DMS53 (cell line): ENCODE measurements at regions not wholly inside any gene's neighbourhood (a gene's known extent, or its start where the extent isn't known, plus 50 kb on each side); places are given as distances from the start of the nearest gene placed in this dataset.

ENCODE experiments used
- DNase-seq: peaks from one replicate; lab custom pipeline; 2025; lab: John Stamatoyannopoulos, UW

DNA sequence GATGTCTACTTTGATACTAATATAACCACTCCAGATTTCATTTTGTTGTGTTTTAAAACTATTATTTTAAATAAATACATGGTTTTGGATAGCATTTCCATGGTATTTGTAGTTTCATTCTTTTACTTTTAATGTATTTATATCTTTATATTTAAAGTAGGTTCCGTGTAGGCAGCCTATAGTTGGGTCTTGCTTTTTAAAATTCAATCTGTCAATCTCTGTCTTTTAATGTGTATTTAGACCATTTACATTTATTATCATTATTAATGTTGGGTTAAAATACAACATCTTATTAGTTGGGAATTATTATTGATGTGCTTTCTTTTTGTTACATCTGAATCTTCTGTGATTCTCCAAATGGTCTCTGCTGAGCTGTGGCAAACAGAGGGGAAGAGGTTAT lies 412.1 kb downstream of the NPIPA7 start:
- DNase-seq, result no peak

DNA sequence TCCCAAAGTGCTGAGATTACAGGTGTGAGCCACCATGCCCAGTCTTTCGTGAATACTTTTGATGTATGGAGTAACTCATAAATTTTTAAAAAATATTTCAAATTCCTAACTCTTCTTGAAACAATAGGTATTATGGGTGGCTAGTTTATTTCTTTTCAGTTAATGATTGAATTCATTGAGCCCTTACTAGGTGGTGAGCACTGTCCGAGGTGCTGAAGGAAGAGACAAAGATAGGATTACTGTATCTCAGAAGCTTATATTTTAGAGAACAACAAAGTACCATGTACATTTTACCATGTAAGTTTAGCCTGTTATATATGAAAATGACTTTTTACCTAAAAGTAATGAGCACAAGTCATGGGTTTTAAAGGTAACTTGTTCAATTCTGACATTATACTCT lies 418.3 kb downstream of the NPIPA7 start:
- DNase-seq, result no peak

DNA sequence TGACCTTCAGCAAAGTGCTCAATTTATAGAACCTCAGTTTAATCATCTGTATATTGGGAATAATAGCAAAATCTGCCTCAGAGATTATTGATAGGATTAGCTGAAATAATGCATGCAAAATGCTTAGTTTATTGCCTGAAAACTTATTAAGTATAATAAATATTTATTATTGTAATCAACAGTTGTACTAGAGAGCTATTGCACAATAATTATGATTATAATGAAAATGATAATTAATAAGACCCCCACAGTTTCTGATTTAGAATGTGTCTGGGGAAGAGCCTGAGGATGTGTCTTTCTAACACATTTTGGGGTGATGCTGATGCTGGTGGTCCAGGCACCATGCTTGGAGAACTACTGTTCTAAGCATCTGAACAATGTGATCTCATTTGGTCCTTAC lies 419.6 kb downstream of the NPIPA7 start:
- DNase-seq, result no peak

DNA sequence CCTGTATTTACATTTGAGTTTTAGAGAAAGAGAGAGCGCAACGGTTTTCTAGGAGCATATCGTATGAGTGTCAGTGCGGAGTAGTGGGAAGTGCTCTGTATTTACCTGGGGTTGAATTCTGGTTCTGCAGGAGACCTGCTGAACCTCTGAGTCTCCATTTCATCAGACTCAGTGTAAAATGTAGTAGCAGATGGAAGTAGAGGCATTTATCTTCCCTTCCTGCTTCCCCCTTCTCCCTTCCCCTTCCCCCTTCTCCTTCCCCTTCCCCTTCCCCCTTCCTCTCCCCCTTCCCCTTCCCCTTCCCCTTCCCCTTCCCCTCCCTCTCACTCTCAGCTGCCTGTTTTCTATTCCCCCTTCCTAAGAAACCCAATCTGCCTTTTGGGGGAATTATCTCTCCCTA lies 426.9 kb downstream of the NPIPA7 start:
- DNase-seq, result no peak

DNA sequence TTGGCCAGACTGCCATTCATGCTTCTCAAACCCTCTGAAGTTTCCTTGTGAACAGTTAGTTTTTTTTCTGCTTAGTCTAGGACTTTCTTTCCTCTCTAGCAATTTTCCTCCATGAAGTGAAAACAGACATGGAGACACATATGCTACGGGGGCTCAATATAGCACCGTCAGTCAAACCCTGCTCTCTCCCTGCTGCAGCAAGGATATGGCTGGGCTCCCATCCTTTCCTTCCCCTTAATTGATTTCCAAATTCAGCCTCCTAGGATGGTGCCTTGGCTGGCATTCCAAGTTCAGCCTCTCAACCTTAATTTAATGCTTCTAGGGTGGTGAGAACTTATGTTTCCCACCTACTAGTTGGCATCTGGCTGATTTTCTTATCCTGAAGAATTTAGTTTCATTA lies 436.7 kb downstream of the NPIPA7 start:
- DNase-seq, result no peak

DNA sequence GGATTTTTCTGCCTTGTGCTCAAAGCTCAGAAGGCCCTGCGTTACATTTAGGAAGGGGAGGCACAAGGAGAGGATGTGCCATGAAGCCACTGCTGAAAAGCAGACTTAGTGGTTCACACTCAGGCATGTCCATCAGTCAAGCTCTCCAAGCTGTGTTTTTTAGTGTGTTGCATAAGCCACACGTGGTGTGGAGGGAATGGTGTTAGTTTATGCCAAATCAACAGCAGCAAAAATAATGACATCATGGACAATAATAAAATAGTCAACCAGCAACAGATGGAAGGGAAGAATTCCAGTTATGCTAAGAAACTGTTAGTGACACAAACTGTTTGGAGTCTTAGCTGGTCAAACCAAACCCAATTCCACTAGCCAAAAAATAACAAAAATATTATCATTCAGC lies 438.3 kb downstream of the NPIPA7 start:
- no peak for DNase-seq

DNA sequence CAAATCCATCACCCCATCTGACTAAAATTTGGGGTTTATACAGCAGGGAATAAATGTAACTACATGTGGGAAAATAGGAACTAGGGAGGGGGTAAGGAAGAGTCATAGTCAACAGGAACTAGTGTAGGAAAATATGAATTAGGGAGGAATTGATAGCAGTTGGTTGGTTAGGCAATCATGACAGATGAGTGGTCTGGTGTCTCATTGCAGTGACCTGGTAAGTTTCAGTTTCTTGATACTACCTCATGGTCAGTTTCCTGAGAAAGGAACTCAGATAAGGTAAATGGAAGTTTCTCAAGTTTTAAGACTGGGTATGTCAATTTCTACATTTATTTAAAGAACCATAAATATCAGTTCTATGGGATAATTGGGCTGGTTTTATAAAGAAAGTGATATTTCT lies 442.3 kb downstream of the NPIPA7 start:
- DNase-seq, result no peak

DNA sequence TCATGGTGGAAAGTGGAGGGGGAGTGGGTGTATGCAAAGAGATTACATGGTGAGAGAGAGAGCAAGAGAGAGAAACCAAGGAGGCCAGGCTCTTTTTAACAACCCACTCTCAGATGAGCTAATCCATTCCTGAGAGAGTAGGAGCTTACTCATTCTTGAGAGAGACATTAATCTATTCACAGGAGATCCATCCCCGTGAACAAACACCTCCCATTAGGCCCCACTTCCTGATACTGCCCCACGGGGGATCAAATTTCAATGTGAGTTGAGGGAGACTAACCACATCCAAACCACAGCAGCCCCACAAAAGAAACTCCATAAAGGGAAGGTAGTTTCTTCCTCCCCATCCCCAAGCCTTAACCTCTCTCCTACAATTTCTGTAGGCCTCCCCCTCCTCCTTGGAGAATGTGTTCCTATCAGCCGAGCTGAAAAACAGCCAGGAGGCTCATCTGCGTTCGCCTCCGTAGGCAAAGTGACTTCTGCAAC lies 450.0 kb downstream of the NPIPA7 start:
- no peak for DNase-seq

DNA sequence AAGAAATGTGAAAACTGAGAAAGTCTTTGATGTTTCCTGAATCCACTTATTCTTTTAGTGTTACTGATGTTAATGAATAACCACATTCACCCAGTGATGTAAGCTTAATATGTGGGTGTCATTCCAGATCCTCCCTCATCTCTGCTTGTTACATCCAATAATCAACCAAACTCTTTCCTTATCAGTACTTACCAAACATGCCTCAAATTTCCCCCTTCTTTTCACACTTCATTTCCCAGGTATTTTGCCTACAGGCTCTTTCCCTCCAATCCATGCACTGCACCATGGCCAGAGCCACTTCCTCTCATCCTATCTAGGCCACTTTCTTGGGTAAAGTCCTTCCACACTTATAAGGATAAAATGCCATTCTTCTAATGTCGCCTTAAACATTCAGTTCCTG lies 451.5 kb downstream of the NPIPA7 start:
- DNase-seq, result no peak

DNA sequence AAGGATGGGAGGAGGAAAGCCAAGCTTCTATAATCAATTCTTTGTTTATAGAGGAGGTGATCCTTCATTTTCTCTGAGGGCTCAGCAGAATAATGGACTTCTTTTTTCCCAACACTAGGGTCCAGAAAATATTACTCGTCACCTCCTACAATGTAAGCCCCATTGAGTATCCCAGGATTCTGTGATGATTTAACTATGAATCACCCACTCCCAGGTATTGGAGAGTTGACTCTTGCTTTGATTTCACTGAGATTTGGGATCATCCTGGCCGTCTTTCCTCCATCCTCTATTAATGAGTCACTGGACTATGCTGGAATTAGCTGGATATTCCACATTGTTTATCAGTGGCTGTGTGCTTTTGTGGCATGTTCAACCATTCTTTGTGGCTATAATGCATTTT lies 452.0 kb downstream of the NPIPA7 start:
- no peak for DNase-seq

DNA sequence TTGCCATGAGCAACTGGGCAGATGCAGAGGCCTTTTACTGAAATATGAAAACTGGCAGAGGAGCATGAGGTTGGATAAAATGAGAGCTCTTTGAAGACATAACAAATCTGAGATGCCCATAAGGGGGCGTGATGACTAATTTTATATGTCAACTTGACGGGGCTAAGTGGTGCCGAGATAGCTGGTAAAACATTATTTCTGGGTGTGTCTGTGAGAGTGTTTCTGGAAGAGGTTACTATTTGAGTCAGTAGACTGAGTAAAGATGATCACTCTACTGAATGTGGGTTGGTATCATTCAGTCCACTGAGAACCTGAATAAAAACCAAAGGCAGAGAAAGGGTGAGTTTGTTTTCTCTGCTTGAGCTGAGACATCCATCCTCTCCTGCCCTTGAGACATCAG lies 454.2 kb downstream of the NPIPA7 start:
- DNase-seq, result no peak

DNA sequence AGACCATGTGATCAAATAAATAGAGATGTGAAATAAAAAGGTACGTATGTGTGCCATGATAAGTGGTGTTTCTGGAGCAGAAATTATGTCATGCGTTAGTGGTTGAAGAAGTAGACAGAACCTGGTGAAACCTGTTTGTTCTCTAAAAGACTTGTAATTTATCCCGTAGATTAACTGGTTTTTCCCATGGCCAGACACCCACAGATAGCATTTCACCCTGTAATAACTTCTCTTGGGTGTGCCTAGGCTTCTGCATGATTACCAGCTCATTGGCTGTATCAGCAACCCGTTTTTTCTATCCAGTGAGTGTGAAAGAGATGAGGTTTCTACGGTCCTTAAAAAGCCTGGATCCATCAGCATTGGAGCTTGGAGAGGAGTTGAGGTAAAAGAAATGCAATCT lies 471.3 kb downstream of the NPIPA7 start:
- DNase-seq, result no peak

DNA sequence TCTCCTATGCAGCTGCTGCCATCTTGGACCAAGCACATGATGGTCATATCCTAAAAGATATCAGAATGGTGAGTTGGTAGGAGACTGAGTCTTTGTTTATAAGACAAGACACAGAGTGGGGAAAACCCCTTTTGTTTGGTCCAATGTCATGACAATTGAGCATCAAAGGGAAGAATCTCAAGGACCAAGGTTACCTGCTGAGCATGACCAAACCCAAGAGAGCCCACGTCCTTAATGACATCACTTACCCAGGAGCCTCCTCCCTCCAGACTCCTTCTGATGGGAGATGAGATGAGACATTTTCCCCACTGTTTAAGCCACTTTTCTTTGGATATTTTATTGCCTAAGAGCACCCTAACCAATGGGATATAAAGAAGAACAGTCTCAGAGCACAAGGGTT lies 478.1 kb downstream of the NPIPA7 start:
- no peak for DNase-seq

DNA sequence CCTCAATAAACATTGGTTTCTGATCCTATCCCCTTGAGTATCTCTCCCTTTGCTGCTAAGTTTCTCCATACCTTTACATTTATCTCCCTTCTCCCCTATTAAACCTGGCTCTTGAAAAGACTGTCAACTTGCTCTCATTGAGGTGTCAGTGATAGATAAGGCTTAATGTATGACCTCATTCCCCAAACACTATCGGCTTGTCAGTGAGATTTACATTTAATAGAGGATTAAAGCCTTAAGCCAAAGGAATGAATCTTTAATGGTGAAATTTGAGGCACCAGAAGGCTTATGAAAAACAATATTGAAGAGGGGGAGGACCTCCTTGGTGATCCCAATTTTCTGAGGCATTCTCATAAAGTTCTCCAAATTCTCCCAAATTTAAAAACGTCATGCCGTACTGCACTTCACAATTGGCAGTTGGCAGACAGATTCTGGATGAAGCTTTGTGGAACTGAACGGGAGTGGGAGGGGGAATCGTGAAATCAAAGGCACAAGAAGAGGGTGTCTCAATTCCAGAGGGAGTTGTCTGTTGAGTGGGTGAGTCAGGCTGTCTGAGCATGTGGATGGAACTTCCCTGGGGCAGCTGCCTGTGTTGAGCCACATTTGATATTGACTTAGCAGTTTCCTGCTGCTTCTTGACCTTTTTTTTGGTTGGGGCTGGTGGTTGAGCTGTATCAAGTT lies 478.8 kb downstream of the NPIPA7 start:
- peak; percentile 43 for DNase-seq

DNA sequence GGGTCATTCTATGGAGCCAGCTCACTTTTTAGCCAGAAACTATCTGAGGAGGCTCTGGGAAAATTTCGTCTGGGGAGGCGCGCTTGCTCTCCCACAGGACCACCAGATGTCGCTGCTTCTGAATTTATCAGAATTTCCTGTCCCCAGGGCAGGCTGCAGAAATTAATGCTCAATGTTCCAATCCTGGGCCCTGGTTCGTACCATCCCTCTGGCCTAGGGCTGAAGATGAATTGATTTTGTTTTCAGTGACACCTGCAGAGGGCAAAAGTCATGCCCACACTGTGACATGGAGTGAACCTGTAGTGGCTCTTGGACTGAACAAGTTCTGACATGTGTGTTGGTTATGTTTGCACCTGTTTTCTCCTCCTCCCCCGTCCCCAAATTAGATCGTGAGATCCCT lies 482.6 kb downstream of the NPIPA7 start:
- DNase-seq, result peak; percentile 50

DNA sequence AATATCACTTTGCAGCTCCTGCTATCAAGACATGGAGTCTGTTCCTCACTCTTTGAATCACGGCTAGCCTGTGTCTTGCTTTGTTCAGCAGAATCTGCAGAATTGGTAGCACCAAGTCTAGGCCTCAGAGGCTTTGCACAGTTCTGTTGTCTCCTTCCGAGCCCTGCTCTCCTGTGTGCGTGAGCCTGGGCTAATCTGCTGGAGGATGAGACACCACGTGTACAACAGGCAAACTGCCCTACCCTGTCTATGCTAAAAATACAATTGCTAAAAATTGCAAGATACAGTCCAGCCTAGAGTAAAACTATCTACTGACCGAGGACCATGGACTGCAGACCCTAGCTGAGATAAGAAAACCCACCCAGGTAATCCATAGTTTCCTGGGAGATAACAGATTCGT lies 484.7 kb downstream of the NPIPA7 start:
- no peak for DNase-seq

DNA sequence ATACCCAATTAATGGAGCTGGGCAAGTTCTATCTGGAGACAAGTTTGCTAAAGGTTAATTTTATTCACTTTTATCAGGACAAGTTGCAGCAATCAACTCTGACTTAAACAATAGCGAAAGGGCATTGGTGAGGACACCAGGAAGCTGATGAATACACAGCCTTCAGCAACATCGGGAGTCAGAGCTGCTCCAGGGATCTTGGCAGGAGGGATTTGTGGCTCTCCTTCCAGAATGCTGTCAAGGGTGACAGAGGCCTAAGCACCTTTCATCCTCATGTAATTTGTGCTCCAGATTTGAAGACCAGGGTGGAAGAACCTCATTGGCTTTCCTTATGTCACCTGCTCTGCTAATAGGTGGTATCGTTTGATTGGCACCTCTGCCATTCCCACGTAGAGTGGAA lies 485.6 kb downstream of the NPIPA7 start:
- DNase-seq, result no peak

DNA sequence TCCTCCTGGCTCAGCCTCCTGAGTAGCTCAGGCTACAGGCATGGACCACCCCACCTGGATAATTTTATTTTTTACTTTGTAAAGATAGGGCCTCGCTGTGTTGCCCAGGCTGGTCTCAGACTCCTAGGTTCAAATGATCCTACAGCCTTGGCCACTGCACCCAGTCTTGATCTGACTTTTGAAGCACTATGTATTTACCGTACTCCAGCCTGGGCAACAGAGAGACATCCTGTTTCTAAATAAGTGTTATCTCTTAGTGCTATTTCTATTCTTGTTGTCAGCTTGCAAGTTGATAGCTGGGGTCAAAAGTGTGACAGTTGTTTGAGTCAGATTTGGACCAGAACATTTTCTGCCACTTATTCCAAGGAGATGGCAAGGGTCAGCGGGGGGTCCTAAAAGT lies 486.4 kb downstream of the NPIPA7 start:
- no peak for DNase-seq

DNA sequence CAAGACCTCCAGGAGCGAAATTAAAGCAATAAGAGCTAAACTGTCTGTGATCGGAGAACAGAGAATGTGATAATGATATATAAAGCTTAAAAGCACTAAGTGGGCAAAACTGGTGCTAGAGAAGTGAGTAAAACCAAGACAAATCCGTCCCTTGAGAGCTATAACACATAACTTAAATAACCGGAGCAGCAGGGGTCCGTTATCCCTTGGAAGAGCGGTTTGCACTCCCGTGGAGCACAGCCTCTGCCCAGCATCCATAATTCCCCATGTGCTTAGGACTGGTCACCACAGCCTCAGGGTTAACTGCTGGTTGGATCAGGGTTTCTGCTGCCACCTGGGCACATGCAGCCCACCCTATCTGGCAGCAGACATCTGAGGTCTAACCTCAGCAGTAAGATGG lies 489.0 kb downstream of the NPIPA7 start:
- no peak for DNase-seq

DNA sequence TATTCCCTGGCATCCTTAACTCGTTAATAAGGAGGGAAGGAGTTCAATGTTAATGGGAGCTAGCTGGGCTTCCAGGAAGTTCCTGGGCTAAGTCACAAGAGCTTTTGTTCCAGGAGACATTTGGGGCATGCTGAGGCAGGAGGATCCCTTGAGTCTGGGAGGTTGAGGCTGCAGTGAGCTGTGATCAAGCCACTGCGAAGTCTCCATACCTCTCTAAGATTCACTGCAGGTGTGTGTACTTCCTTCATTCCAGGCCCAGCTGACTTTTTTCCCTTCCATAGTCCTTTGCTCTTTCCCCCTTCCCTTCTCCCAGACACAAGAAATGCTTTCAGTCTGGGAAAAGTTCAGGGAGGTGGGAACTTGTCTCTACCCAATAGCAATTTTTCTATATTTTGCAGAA lies 489.8 kb downstream of the NPIPA7 start:
- no peak for DNase-seq

DNA sequence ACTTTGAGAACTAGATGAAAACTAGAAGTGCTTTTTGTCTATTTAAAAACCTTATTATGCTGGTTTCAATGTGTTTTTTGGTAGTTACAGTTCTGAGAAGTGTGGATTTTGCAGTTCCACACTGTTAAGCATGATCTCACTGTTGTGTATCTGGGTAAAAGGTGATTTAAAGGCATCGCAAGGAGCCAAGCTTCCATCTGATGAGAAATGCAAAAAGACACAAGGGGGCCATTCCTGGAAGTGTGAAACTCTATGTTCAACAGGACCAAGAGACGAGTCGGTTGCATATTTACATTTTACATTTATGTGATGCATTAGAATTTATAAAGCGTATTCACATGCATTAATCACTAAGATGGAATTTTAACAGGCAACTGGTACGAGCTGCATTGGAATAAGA lies 490.8 kb downstream of the NPIPA7 start:
- no peak for DNase-seq

DNA sequence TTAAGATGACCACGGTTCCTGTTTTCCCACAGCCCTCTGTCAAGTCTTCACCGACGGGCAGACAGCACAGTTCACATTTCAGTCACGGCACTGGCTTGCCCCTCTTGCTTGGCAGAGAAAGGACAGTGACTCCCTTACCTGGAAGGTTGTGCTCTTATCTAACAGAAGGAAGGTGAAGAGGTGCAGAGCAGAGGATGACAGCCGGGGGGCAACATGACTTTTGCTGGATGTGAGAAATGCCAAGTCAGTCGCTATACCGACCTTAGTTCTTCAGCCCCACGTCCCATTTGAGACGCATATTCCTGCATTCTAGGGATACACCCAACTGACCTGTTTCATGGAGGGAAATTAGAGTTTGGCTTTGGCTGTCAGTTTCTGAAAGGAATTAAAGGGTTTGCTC lies 492.3 kb downstream of the NPIPA7 start:
- no peak for DNase-seq

DNA sequence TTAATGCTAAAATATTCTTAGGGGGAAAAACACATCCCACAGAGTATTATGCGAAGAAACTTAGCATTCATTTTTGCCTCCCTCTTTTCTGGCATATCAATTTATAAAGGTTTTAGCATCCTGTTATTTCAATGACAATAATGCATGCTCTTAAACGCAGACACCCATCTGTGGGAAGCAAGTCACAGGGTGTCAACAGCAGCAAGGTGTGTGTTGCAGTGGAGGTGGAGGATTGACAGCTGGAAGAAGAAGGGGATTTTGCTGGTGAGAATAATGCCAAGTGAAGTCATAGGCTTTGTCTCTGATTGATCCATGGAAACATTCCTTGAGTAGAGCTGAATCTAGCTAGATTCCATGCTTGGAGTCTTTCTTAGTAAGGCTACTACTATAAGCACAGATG lies 498.1 kb downstream of the NPIPA7 start:
- no peak for DNase-seq

DNA sequence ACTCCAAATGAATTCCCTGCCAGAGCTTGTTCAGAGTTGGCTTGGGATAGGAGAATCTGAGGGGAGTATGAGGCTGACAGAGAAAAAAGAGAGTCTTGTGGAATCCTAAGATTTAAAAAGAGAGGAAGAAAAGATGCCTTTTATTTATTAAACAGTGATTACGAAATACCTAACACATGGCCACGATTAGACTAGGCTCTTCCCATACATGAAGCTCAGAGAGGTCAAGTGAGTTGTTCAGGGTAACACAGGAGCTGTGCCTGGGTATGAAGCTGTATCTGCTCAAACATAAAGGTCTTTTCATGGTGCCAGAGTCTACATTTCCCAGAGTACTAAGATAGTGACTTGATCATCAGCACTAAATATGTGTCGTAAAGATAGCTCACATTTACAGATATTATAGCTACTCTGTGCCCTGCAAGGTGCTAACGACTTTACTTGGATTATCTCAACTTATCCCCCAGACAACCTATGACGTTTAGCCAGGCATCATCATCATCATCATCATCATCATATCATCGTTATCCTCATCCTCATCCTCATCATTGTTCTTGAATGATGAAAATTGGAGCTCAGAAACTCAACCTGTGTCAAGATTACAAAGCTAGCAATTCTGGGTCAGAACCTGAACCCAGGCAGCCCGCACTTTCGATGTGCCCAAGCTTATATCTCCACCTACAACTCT lies 500.8 kb downstream of the NPIPA7 start:
- DNase-seq, result no peak
